Keratinocyte (primary cell): ENCODE measurements at regions not wholly inside any gene's neighbourhood (a gene's known extent, or its start where the extent isn't known, plus 50 kb on each side); places are given as distances from the start of the nearest gene placed in this dataset.

ENCODE experiments used
- EZH2 ChIP-seq: IDR thresholded peaks from one replicate; pipeline ENCODE4 v1.6.1; 2012; ENCODE audit warnings: inconsistent platforms, mild to moderate bottlenecking, low read length, moderate library complexity
- TF ChIP-seq, protein P1 (sequence below), 3 experiments: IDR thresholded peaks in 1 of 3; conservative IDR thresholded peaks in 1 of 3; optimal IDR thresholded peaks in 1 of 3; 2 replicates in 2 of 3; 3 replicates in 1 of 3; pipeline versions ENCODE3 to v1.5.1; 2011; ENCODE audit warnings: low read length in 3 of 3, mild to moderate bottlenecking in 3 of 3, moderate library complexity in 2 of 3, control low read depth in 1 of 3, inconsistent platforms in 1 of 3; ENCODE audit not compliant: insufficient read depth in 2 of 3; ENCODE audit errors: extremely low read depth in 1 of 3

DNA sequence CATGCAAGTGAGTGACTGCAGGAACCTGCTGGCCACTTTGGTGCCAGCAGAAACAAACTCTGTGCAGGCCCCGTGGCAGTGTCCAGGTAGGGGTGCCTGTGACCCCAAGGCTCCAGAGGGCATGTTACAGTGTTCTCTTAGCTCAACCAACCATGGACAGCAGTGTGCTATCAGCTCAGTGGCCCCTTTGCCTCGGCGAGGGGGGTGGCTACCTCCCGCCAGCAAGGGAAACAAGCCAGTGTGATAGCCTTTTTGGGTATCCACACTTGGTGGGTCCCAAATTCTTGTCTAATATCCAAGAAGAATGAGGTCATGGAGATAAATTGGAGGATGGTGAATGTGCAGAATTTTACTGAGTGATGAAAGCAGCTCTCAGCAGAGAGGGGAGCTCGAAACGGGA, 298.6 kb upstream of the SLC30A5 start:
- TF ChIP-seq, protein P1, sequence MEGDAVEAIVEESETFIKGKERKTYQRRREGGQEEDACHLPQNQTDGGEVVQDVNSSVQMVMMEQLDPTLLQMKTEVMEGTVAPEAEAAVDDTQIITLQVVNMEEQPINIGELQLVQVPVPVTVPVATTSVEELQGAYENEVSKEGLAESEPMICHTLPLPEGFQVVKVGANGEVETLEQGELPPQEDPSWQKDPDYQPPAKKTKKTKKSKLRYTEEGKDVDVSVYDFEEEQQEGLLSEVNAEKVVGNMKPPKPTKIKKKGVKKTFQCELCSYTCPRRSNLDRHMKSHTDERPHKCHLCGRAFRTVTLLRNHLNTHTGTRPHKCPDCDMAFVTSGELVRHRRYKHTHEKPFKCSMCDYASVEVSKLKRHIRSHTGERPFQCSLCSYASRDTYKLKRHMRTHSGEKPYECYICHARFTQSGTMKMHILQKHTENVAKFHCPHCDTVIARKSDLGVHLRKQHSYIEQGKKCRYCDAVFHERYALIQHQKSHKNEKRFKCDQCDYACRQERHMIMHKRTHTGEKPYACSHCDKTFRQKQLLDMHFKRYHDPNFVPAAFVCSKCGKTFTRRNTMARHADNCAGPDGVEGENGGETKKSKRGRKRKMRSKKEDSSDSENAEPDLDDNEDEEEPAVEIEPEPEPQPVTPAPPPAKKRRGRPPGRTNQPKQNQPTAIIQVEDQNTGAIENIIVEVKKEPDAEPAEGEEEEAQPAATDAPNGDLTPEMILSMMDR (optimal IDR thresholded peaks at IDR 0.05 in 1 of 3, IDR thresholded peaks at IDR 0.05 in 1 of 3, conservative IDR thresholded peaks at IDR 0.05 in 1 of 3; ENCODE audit: extremely low read depth in 1 of 3, insufficient read depth in 2 of 3, low read length in 3 of 3) = no peak
- no peak for TF ChIP-seq EZH2
